Thyroid gland (tissue), 4 donors: ENCODE measurements at regions not wholly inside any gene's neighbourhood (a gene's known extent, or its start where the extent isn't known, plus 50 kb on each side); places are given as distances from the start of the nearest gene placed in this dataset.

Experiments
- DNase-seq, 2 donors: peaks; one replicate each; pipeline ENCODE4 v3.0.0-alpha.2; 2019
- H3K27ac ChIP-seq, 3 donors: fragments of 200-600 bp; sonication (generic); 1 replicate in 2 of 3; 2 replicates in 1 of 3; pipeline ENCODE4 v1.5.1; 2016 to 2019; ENCODE audit warnings: mild to moderate bottlenecking in 1 of 3, moderate library complexity in 1 of 3
- H3K27me3 ChIP-seq: fragments of 200-600 bp; sonication (generic); one replicate; pipeline ENCODE4 v1.5.1; 2019
- H3K36me3 ChIP-seq, 2 donors: fragments of 200-600 bp; sonication (generic); one replicate each; pipeline ENCODE4 v1.5.1; 2016 to 2019
- H3K4me1 ChIP-seq, 2 donors: fragments of 200-600 bp; sonication (generic); one replicate each; pipeline ENCODE4 v1.5.1; 2017 to 2019
- H3K4me3 ChIP-seq, 3 donors: fragments of 200-600 bp; sonication (generic); replicated peaks in 1 of 3; 1 replicate in 2 of 3; 2 replicates in 1 of 3; pipeline ENCODE4 v1.5.1; 2016; ENCODE audit warnings: mild to moderate bottlenecking in 1 of 3
- H3K9me3 ChIP-seq: fragments of 200-600 bp; sonication (generic); one replicate; pipeline ENCODE4 v1.5.1; 2017
- POLR2A ChIP-seq, 2 donors: fragments of 450-650 bp; IDR thresholded peaks; one replicate each; pipeline ENCODE4 v1.6.1; 2017; ENCODE audit warnings: antibody characterized with exemption in 2 of 2, mild to moderate bottlenecking in 2 of 2, moderate library complexity in 1 of 2
- WGBS, 2 donors: methylation state at CpG; one replicate each; pipeline ENCODE4 v1.1.5; 2017; 5-methylcytosine and 5-hydroxymethylcytosine counted together
- intact Hi-C: fragments of 100-400 bp; cut with DNase I; formaldehyde crosslinking; loops from one replicate; pipeline ENCODE4 v1.15.1; 2023
- TF ChIP-seq, protein P1 (sequence below), 6 experiments: fragments of 200-600 bp in 3 of 6; fragments of 450-650 bp in 3 of 6; sonication (generic) in 3 of 6; IDR thresholded peaks; one replicate each; pipeline ENCODE4 v1.5.1; 2016 to 2019; ENCODE audit warnings: antibody characterized with exemption in 6 of 6, mild to moderate bottlenecking in 2 of 6, inconsistent platforms in 1 of 6, moderate library complexity in 1 of 6

DNA sequence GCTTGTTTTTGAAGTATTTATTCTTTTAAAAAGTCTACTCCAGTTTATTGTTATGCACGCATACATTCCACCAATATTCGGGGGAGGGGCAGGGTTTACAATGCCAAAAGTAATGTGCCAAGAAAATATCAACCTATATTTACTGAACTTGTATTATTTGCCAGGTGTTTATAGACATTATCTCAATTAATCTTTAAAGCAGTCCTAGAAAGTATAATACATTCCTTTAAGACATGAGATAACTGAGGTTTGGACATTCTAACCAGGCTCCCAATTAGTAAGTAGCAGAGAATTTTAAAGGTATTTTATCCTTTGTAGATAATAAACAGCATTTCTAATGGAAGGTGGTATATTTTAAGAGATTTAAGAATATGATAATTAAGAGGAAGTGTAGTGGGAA is 124.5 kb upstream of the LRIG3 start:
- DNase-seq = no peak
- intact Hi-C loops = no loop called here
- TF ChIP-seq, protein P1, sequence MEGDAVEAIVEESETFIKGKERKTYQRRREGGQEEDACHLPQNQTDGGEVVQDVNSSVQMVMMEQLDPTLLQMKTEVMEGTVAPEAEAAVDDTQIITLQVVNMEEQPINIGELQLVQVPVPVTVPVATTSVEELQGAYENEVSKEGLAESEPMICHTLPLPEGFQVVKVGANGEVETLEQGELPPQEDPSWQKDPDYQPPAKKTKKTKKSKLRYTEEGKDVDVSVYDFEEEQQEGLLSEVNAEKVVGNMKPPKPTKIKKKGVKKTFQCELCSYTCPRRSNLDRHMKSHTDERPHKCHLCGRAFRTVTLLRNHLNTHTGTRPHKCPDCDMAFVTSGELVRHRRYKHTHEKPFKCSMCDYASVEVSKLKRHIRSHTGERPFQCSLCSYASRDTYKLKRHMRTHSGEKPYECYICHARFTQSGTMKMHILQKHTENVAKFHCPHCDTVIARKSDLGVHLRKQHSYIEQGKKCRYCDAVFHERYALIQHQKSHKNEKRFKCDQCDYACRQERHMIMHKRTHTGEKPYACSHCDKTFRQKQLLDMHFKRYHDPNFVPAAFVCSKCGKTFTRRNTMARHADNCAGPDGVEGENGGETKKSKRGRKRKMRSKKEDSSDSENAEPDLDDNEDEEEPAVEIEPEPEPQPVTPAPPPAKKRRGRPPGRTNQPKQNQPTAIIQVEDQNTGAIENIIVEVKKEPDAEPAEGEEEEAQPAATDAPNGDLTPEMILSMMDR (IDR thresholded peaks at IDR 0.05) = no peak
- no peak for TF ChIP-seq POLR2A (IDR thresholded peaks at IDR 0.05)
- no peaks in the 10 kb centered on the region for H3K36me3 ChIP-seq
- no peaks in the 10 kb centered on the region for H3K9me3 ChIP-seq
- peaks cover 4 to 16% of the 10 kb centered on the region in 2 donors for H3K4me1 ChIP-seq
- no peak overlapping the region for H3K4me3 ChIP-seq
- H3K27me3 ChIP-seq = no peaks in the 10 kb centered on the region
- WGBS, 2 donors = 91 to 97% methylated on average over 2 of the region's 2 CpGs
- no peak overlapping the region for H3K27ac ChIP-seq

- Histone ChIP-seq H3K36me3 (no peaks in the 10 kb centered on the region), H3K9me3 (no peaks in the 10 kb centered on the region), H3K27ac (peak overlapping the region; percentile 2 to 63 (median 7)), H3K4me1 (peaks cover 4 to 16% of the 10 kb centered on the region in 2 donors), H3K27me3 (no peaks in the 10 kb centered on the region), H3K4me3 (no peak overlapping the region)
- 50 to 63% methylated on average over 4 of the region's 4 CpGs for WGBS, 2 donors
- DNase-seq = no peak
- TF ChIP-seq, protein P1 (IDR thresholded peaks at IDR 0.05) = no peak
- TF ChIP-seq POLR2A (IDR thresholded peaks at IDR 0.05) = no peak
- intact Hi-C loops = no loop called here
Observed at GRCh38 chr12:59041241-59042121, 121.2 kb upstream of the LRIG3 start.

DNA sequence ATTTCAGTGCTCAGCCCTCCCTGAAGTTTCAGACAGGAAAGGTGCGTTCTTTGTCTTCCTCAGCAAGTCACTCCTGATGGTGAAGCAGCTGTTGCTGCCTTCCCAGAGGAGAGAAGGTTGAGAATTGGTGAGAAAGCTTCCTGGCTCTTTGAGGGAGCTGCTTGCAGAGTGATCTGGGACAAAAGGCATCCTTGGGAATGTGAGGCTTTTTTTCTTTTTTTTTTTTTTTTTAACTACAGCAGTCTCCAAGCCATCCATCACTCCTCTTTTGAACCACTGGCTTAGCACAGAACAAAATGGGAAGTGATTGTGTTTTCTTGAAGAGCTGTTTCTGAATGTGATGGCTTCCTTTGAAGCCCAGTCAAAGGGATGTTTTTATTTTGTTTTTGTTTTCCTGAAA is 120.4 kb upstream of the LRIG3 start:
- intact Hi-C loops = no loop called here
- no peaks in the 10 kb centered on the region for H3K27me3 ChIP-seq

DNA sequence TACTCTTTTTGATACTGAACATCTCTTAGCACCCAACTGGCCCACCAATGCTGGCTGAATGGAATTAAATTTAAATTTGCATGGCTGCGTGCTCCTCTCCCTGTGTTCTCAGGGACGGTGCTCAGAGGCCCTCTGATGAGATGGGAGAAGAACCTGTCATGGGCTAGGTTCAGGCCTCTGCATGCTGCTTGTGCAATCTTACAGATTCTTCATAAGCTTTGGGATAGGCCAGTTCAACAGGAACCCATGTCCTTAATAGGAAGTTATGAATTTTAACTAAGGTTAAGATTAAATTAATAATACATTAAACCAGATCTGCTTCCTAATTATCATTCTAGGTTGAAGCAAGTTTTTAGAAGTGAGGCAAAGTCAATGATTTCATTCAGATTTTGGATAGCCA is 119.7 kb upstream of the LRIG3 start:
- Histone ChIP-seq H3K4me3 (no peak overlapping the region), H3K9me3 (no peaks in the 10 kb centered on the region), H3K27me3 (no peaks in the 10 kb centered on the region), H3K4me1 (peaks cover 4 to 16% of the 10 kb centered on the region in 2 donors), H3K36me3 (no peaks in the 10 kb centered on the region), H3K27ac (no peak overlapping the region)
- 93 to 97% methylated on average over 2 of the region's 2 CpGs for WGBS, 2 donors
- DNase-seq = no peak
- TF ChIP-seq, protein P1 (IDR thresholded peaks at IDR 0.05) = no peak
- TF ChIP-seq POLR2A (IDR thresholded peaks at IDR 0.05) = no peak
- intact Hi-C loops = no loop called here

More for the DNA sequence above, 120.4 kb upstream of the LRIG3 start:
- no peak for DNase-seq
- Histone ChIP-seq H3K4me1 (peaks cover 4 to 16% of the 10 kb centered on the region in 2 donors), H3K27ac (peak overlapping the region in 2 of 3 donors; percentile 7 to 63), H3K4me3 (no peak overlapping the region), H3K36me3 (no peaks in the 10 kb centered on the region), H3K9me3 (no peaks in the 10 kb centered on the region)
- TF ChIP-seq POLR2A (IDR thresholded peaks at IDR 0.05) = no peak
- TF ChIP-seq, protein P1 (IDR thresholded peaks at IDR 0.05) = no peak
- WGBS, 2 donors = 74 to 77% methylated on average over 1 of the region's 1 CpG

- no peak for TF ChIP-seq POLR2A (IDR thresholded peaks at IDR 0.05)
- TF ChIP-seq, protein P1 (IDR thresholded peaks at IDR 0.05) = no peak
- Histone ChIP-seq H3K9me3 (no peaks in the 10 kb centered on the region), H3K27ac (no peak overlapping the region), H3K4me3 (no peak overlapping the region), H3K27me3 (no peaks in the 10 kb centered on the region), H3K36me3 (no peaks in the 10 kb centered on the region), H3K4me1 (peaks cover 4 to 16% of the 10 kb centered on the region in 2 donors)
- 83 to 90% methylated on average over 2 of the region's 2 CpGs for WGBS, 2 donors
- no peak for DNase-seq
- intact Hi-C loops = no loop called here
Observed at GRCh38 chr12:59039005-59039404, 118.7 kb upstream of the LRIG3 start.
